ENCODE measurements at regions not wholly inside any gene's neighbourhood (a gene's known extent, or its start where the extent isn't known, plus 50 kb on each side); places are given as distances from the start of the nearest gene placed in this dataset.

DNA sequence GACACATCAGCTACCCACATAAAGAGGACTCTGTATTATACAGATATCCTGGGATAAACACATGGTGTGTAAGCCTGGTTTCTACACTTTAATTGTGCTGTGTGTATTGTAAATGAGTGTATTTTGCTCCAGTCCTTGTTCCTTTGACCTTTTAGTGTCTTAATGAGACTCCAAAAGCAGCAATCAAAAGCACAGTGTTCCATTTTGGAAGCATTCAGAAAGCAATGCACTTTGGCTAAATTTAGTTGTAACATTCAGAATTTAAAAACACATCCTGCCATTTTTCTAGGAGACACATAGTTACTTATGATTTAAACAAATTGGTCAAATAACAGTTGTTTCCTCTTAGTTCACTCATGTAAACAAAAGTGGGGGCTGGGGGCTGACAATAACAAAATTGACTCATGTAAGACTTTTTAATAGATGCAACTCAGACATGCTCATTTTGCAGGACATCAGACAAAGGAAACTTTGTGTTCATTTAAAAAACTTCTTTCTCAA lies 122.2 kb downstream of the GPR37 start:
- no peak for TF ChIP-seq POLR2AphosphoS5 (IDR thresholded peaks at IDR 0.05; ENCODE audit: insufficient read depth in 1 of 2, low read depth in 1 of 2)
- no peak for TF ChIP-seq POLR2A (IDR thresholded peaks at IDR 0.05)
- no peak for TF ChIP-seq CTCF (IDR thresholded peaks at IDR 0.05)

All from vagina (tissue), 2 donors.